ENCODE measurements at regions not wholly inside any gene's neighbourhood (a gene's known extent, or its start where the extent isn't known, plus 50 kb on each side); places are given as distances from the start of the nearest gene placed in this dataset.

- Histone ChIP-seq H3K27me3 (ENCODE audit: control insufficient read depth in 2 of 2, insufficient read depth in 2 of 2, low read length in 2 of 2) (no peaks in the 10 kb centered on the region), H4K20me1 (replicated peaks; ENCODE audit: control insufficient read depth, insufficient read depth, low read length) (no peaks in the 10 kb centered on the region), H2AFZ (ENCODE audit: low read depth, low read length) (no peak overlapping the region), H3K4me2 (ENCODE audit: insufficient read depth, low read length) (no peak overlapping the region), H3K4me1 (replicated peaks in 1 of 2; ENCODE audit: control insufficient read depth in 2 of 2, insufficient read depth in 2 of 2, low read length in 2 of 2) (no peaks in the 10 kb centered on the region), H3K4me3 (no peak overlapping the region), H3K36me3 (ENCODE audit: control insufficient read depth, insufficient read depth, low read length) (no peaks in the 10 kb centered on the region), H3K9me3 (replicated peaks; ENCODE audit: control insufficient read depth, insufficient read depth, low read depth, low read length) (no peaks in the 10 kb centered on the region), H3K9ac (ENCODE audit: insufficient read depth in 1 of 2, low read depth in 2 of 2, low read length in 2 of 2) (no peak overlapping the region), H3K79me2 (ENCODE audit: control insufficient read depth, insufficient read depth, low read length) (no peaks in the 10 kb centered on the region), H3K27ac (ENCODE audit: extremely low read depth, low read depth, low read length) (no peak overlapping the region), H3K9me1 (ENCODE audit: control insufficient read depth, insufficient read depth, low read length) (no peaks in the 10 kb centered on the region)
- ChIA-PET POLR2A (no interaction called here), CTCF (ENCODE audit: low intra/inter-chr PET ratio) (no interaction called here)
- TF ChIP-seq ZNF384 (IDR thresholded peaks at IDR 0.05; ENCODE audit: low read depth, low read length) = no peak
- TF ChIP-seq FOXA3 (CRISPR knock-in tag; conservative IDR thresholded peaks at IDR 0.05 in 1 of 2, IDR thresholded peaks at IDR 0.05 in 1 of 2) = no peak
- no peak for TF ChIP-seq ASH1L (IDR thresholded peaks at IDR 0.05; ENCODE audit: borderline replicate concordance, low read depth, partially characterized antibody)
- ATAC-seq = no peak
- intact Hi-C loops (cut with micrococcal nuclease) (no loop called here), in situ Hi-C loops (cut with MboI) (no loop called here)
- 0% methylated on average over 2 of the region's 2 CpGs for WGBS (ENCODE audit: insufficient coverage, low coverage, missing lambda C conversion rate)
- BruUV-seq (replicated peaks) = no TSS peak
- no peak for DNase-seq (ENCODE audit: extremely low read depth in 1 of 4, low spot score in 3 of 4)
- no peak for FAIRE-seq
Observed at GRCh38 chr1:95542936-95543335, 308.9 kb downstream of the RWDD3 start.

GRCh38 chr1:95547005-95547404 is 313.0 kb downstream of the RWDD3 start:
- DNase-seq (ENCODE audit: extremely low read depth in 1 of 4, low spot score in 3 of 4) = no peak
- Histone ChIP-seq H3K4me2 (ENCODE audit: insufficient read depth, low read length) (no peak overlapping the region), H4K20me1 (replicated peaks; ENCODE audit: control insufficient read depth, insufficient read depth, low read length) (no peaks in the 10 kb centered on the region), H3K27ac (ENCODE audit: extremely low read depth, low read depth, low read length) (no peak overlapping the region), H3K9ac (ENCODE audit: insufficient read depth in 1 of 2, low read depth in 2 of 2, low read length in 2 of 2) (no peak overlapping the region), H3K79me2 (ENCODE audit: control insufficient read depth, insufficient read depth, low read length) (no peaks in the 10 kb centered on the region), H3K9me1 (ENCODE audit: control insufficient read depth, insufficient read depth, low read length) (no peaks in the 10 kb centered on the region), H3K4me3 (no peak overlapping the region), H3K27me3 (ENCODE audit: control insufficient read depth in 2 of 2, insufficient read depth in 2 of 2, low read length in 2 of 2) (no peaks in the 10 kb centered on the region), H3K4me1 (replicated peaks in 1 of 2; ENCODE audit: control insufficient read depth in 2 of 2, insufficient read depth in 2 of 2, low read length in 2 of 2) (no peaks in the 10 kb centered on the region), H3K36me3 (ENCODE audit: control insufficient read depth, insufficient read depth, low read length) (no peaks in the 10 kb centered on the region), H2AFZ (ENCODE audit: low read depth, low read length) (no peak overlapping the region), H3K9me3 (replicated peaks; ENCODE audit: control insufficient read depth, insufficient read depth, low read depth, low read length) (no peaks in the 10 kb centered on the region)
- in situ Hi-C loops (cut with MboI) (no loop called here), intact Hi-C loops (cut with micrococcal nuclease) (no loop called here)
- WGBS (ENCODE audit: insufficient coverage, low coverage, missing lambda C conversion rate) = 0% methylated on average over 2 of the region's 2 CpGs
- ChIA-PET POLR2A (no interaction called here), CTCF (ENCODE audit: low intra/inter-chr PET ratio) (no interaction called here)
- ATAC-seq = no peak
- BruUV-seq (replicated peaks) = no TSS peak
- FAIRE-seq = no peak
- TF ChIP-seq, protein P1, sequence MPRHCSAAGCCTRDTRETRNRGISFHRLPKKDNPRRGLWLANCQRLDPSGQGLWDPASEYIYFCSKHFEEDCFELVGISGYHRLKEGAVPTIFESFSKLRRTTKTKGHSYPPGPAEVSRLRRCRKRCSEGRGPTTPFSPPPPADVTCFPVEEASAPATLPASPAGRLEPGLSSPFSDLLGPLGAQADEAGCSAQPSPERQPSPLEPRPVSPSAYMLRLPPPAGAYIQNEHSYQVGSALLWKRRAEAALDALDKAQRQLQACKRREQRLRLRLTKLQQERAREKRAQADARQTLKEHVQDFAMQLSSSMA (CRISPR knock-in tag; IDR thresholded peaks at IDR 0.05) = no peak
- no peak for TF ChIP-seq ARNT (IDR thresholded peaks at IDR 0.05)
- TF ChIP-seq, protein P2, sequence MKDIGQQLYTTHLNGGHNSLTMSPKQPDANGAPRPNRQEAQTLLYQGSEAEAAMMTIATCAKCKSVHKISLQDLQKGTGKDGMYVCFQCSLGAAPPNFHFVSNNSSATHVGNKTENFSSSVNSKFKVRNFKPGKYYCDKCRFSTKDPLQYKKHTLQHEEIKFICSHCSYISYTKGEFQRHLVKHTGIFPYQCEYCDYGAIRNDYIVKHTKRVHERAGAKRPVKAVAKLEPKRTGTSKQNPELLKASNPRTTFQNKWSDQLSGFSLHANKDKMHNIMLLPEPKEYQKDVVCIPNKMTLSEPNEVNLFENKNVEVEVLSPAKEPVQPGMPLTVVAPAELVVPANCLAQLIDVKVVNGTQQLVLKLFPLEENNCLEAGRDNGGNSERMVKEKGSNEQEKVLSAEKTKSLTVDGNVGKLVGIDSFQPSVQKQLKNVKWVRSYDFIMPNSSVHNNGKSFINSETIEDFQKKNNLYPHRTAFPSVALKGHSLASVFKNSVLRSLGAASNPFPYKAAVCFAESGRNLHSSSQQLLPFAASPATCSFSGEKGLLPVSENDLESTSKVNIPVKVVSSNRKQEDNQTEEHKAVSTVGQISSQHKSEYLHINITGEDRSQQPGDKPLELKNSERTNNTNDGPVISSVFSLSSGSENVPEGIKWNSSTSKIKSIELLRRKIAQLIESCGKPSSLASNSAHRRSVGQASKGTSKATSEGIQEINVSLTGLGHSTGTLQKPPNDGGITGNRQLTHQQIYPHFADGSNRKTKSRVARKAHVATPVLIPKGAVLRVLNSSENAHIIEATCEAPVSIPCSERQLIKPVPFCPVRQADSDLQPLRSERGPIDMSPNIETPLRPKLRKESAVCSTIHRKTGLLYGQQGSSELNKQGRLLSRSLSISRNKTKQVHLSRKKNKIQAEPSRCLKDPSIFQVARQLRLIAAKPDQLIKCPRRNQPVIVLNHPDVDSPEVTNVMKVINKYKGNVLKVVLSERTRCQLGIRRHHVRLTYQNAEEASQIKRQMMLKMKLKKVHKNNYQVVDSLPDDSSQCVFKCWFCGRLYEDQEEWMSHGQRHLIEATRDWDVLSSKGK (CRISPR knock-in tag; IDR thresholded peaks at IDR 0.05) = no peak
- no peak for TF ChIP-seq CEBPB (tag; IDR thresholded peaks at IDR 0.05)
- no peak for TF ChIP-seq SRSF7 (optimal IDR thresholded peaks at IDR 0.05; ENCODE audit: low read depth, low read length)
- no peak for TF ChIP-seq NR2C1 (IDR thresholded peaks at IDR 0.05)
- no peak for TF ChIP-seq NR2C1 (tag; IDR thresholded peaks at IDR 0.05)
- no peak for TF ChIP-seq GTF2F1 (IDR thresholded peaks at IDR 0.05; ENCODE audit: low read depth, low read length)
- TF ChIP-seq ZFP36 (IDR thresholded peaks at IDR 0.05; ENCODE audit: low read depth, low read length, partially characterized antibody) = no peak
- TF ChIP-seq ZNF561 (CRISPR knock-in tag; conservative IDR thresholded peaks at IDR 0.05) = no peak
- no peak for TF ChIP-seq ZBTB8A (IDR thresholded peaks at IDR 0.05; ENCODE audit: partially characterized antibody)
